OCI-LY1 (cell line): ENCODE measurements at regions not wholly inside any gene's neighbourhood (a gene's known extent, or its start where the extent isn't known, plus 50 kb on each side); places are given as distances from the start of the nearest gene placed in this dataset.

Experiments
- H2AFZ ChIP-seq: fragments of 200-600 bp; sonication (generic), shearing (Covaris generic); 2 replicates; pipeline ENCODE4 v1.6.0; 2014; ENCODE audit warnings: antibody characterized with exemption, mild to moderate bottlenecking, low read length
- H3F3A ChIP-seq: fragments of 200-600 bp; sonication (generic), shearing (Covaris generic); 2 replicates; pipeline ENCODE4 v1.6.0; 2014; ENCODE audit warnings: mild to moderate bottlenecking, antibody characterized with exemption, low read length, moderate library complexity; ENCODE audit not compliant: insufficient read depth
- H3K27ac ChIP-seq: fragments of 200-600 bp; sonication (generic); 2 replicates; pipeline ENCODE4 v1.5.1; 2014; ENCODE audit warnings: low read length, mixed run types, mild to moderate bottlenecking, low read depth; ENCODE audit not compliant: poor library complexity, severe bottlenecking
- H3K27me3 ChIP-seq: fragments of 200-600 bp; sonication (generic); 2 replicates; pipeline ENCODE4 v1.6.0; 2014; ENCODE audit warnings: antibody characterized with exemption, mild to moderate bottlenecking, low read length, moderate library complexity; ENCODE audit not compliant: insufficient read depth
- H3K36me3 ChIP-seq: fragments of 200-600 bp; sonication (generic); 2 replicates; pipeline ENCODE4 v1.6.1; 2014; ENCODE audit warnings: mild to moderate bottlenecking, antibody characterized with exemption, low read length, moderate library complexity, mixed read lengths; ENCODE audit not compliant: insufficient read depth
- H3K4me1 ChIP-seq: fragments of 200-600 bp; sonication (generic); 2 replicates; pipeline ENCODE4 v1.5.1; 2014; ENCODE audit warnings: mild to moderate bottlenecking, low read length, moderate library complexity; ENCODE audit not compliant: insufficient read depth, severe bottlenecking
- H3K4me2 ChIP-seq: fragments of 200-600 bp; sonication (generic), shearing (Covaris generic); 2 replicates; pipeline ENCODE4 v1.6.1; 2014; ENCODE audit warnings: low read length
- H3K4me3 ChIP-seq: fragments of 200-600 bp; sonication (generic); 2 replicates; pipeline ENCODE4 v1.5.1; 2014; ENCODE audit warnings: low read length, low read depth, mild to moderate bottlenecking, mixed read lengths; ENCODE audit not compliant: poor library complexity, severe bottlenecking
- H3K79me2 ChIP-seq: fragments of 200-600 bp; shearing (Covaris generic); 2 replicates; pipeline ENCODE4 v1.6.1; 2016; ENCODE audit warnings: mixed run types, low read length, mixed read lengths; ENCODE audit not compliant: insufficient read depth
- H3K9ac ChIP-seq: fragments of 200-600 bp; sonication (generic), shearing (Covaris generic); 2 replicates; pipeline ENCODE4 v1.6.1; 2014; ENCODE audit warnings: mild to moderate bottlenecking, low read length, mixed read lengths
- H3K9me2 ChIP-seq: fragments of 200-600 bp; sonication (generic), shearing (Covaris generic); 2 replicates; pipeline ENCODE4 v1.6.1; 2014; ENCODE audit warnings: low read depth, mild to moderate bottlenecking, low read length, mixed read lengths
- H3K9me3 ChIP-seq: fragments of 200-600 bp; shearing (Covaris generic); 2 replicates; pipeline ENCODE4 v1.6.1; 2014; ENCODE audit warnings: low read length, mixed read lengths
- H4K20me1 ChIP-seq: fragments of 200-600 bp; sonication (generic), shearing (Covaris generic); 2 replicates; pipeline ENCODE4 v1.6.0; 2016; ENCODE audit warnings: mild to moderate bottlenecking, low read length; ENCODE audit not compliant: insufficient read depth
- CTCF ChIP-seq: fragments of 200-600 bp; sonication (generic), shearing (Covaris generic); IDR thresholded peaks from 2 replicates; pipeline ENCODE4 v1.5.1; 2017; ENCODE audit warnings: mild to moderate bottlenecking, antibody characterized with exemption, low read length, moderate library complexity, mixed read lengths
- EZH2 ChIP-seq: fragments of 200-600 bp; sonication (generic), shearing (Covaris generic); IDR thresholded peaks from 2 replicates; pipeline ENCODE4 v1.8.0; 2017; ENCODE audit warnings: borderline replicate concordance, mixed run types, mild to moderate bottlenecking, antibody characterized with exemption, low read length, moderate library complexity, mixed read lengths

- Histone ChIP-seq H3K36me3 (no peaks in the 10 kb centered on the region), H3K27ac (no peak overlapping the region), H3K4me1 (no peaks in the 10 kb centered on the region), H3K79me2 (no peaks in the 10 kb centered on the region), H3K9me3 (no peaks in the 10 kb centered on the region), H3K9ac (no peak overlapping the region), H3K27me3 (no peaks in the 10 kb centered on the region), H4K20me1 (no peaks in the 10 kb centered on the region), H3K4me3 (no peak overlapping the region), H3K9me2 (no peaks in the 10 kb centered on the region), H3K4me2 (no peak overlapping the region), H3F3A (no peaks in the 10 kb centered on the region), H2AFZ (no peak overlapping the region)
- no peak for TF ChIP-seq EZH2
- no peak for TF ChIP-seq CTCF
Measured at GRCh38 chr6:8637896-8638597, 202.7 kb upstream of the SLC35B3 start.

- Histone ChIP-seq H3K79me2 (no peaks in the 10 kb centered on the region), H3K4me1 (no peaks in the 10 kb centered on the region), H3K27ac (no peak overlapping the region), H2AFZ (no peak overlapping the region), H3K9me3 (no peaks in the 10 kb centered on the region), H3K9me2 (no peaks in the 10 kb centered on the region), H3K4me2 (no peak overlapping the region), H4K20me1 (no peaks in the 10 kb centered on the region), H3K27me3 (no peaks in the 10 kb centered on the region), H3K4me3 (no peak overlapping the region), H3K9ac (no peak overlapping the region), H3F3A (no peaks in the 10 kb centered on the region), H3K36me3 (no peaks in the 10 kb centered on the region)
- no peak for TF ChIP-seq CTCF
- TF ChIP-seq EZH2 = no peak
Measured at GRCh38 chr6:8633762-8634161, 198.4 kb upstream of the SLC35B3 start.

- TF ChIP-seq CTCF (no peak), EZH2 (no peak)
- H3K9me2 ChIP-seq = no peaks in the 10 kb centered on the region
Measured at GRCh38 chr6:8628736-8629135, 193.4 kb upstream of the SLC35B3 start.

More at GRCh38 chr6:8628736-8629135, 193.4 kb upstream of the SLC35B3 start:
- Histone ChIP-seq H3K9ac (no peak overlapping the region), H3F3A (no peaks in the 10 kb centered on the region), H3K36me3 (no peaks in the 10 kb centered on the region), H3K4me2 (no peak overlapping the region), H3K4me1 (no peaks in the 10 kb centered on the region), H3K9me3 (no peaks in the 10 kb centered on the region), H3K27ac (no peak overlapping the region), H3K79me2 (no peaks in the 10 kb centered on the region), H2AFZ (no peak overlapping the region), H4K20me1 (no peaks in the 10 kb centered on the region), H3K4me3 (no peak overlapping the region), H3K27me3 (no peaks in the 10 kb centered on the region)
